ENCODE measurements at regions not wholly inside any gene's neighbourhood (a gene's known extent, or its start where the extent isn't known, plus 50 kb on each side); places are given as distances from the start of the nearest gene placed in this dataset.

DNA sequence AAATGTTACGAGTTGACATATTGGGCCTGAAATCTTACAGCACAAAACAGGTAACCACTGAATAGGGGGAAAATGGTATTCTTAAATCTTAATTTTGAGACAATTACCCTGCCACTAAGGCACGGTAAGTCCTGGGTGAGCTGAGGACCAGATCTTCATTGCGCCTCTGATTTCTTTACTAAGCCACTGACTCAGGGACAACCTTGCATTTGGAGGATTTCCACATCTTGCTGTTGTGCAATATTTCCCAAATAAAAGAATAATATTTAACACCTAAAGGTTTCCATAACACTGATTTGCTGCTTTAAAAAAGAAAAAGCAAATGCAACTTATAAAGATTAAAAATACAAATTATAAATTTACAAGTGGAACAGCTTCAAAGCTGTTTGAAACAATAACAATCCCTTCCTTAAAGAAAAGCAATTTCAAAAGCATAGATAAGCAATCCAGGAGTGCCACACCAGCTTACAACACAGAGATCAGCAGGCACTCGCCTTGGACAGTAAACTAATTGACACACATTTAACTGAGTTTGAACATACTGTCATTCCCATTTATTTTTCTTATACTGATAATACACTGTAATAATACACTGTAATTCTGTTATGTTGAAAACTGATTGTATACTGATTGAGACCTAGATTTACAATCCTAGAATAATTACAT is 79.6 kb upstream of the DOCK9 start:
- Histone ChIP-seq H3K9me2 (replicated peaks; ENCODE audit: insufficient read depth, low read length) (no peaks in the 10 kb centered on the region), H3K4me3 (ENCODE audit: low read length) (no peak overlapping the region), H3K4me2 (ENCODE audit: low read depth, low read length, poor library complexity, severe bottlenecking) (no peak overlapping the region), H3K9me3 (ENCODE audit: low read length) (no peaks in the 10 kb centered on the region), H3K27me3 (ENCODE audit: low read length) (no peaks in the 10 kb centered on the region), H2AFZ (ENCODE audit: low read length) (no peak overlapping the region), H3K9ac (ENCODE audit: low read length) (no peak overlapping the region), H4K20me1 (ENCODE audit: insufficient read depth, low read depth, low read length) (0 out of 2 replicates have a peak, but pooled peaks cover 3% of the 10 kb centered on the region), H3K79me2 (ENCODE audit: low read length) (no peaks in the 10 kb centered on the region), H3K4me1 (ENCODE audit: low read length) (peaks cover 6% of the 10 kb centered on the region), H3K27ac (ENCODE audit: low read length) (no peak overlapping the region), H3K36me3 (ENCODE audit: insufficient read depth, low read length) (no peaks in the 10 kb centered on the region)
- DNase-seq, result no peak

DNA sequence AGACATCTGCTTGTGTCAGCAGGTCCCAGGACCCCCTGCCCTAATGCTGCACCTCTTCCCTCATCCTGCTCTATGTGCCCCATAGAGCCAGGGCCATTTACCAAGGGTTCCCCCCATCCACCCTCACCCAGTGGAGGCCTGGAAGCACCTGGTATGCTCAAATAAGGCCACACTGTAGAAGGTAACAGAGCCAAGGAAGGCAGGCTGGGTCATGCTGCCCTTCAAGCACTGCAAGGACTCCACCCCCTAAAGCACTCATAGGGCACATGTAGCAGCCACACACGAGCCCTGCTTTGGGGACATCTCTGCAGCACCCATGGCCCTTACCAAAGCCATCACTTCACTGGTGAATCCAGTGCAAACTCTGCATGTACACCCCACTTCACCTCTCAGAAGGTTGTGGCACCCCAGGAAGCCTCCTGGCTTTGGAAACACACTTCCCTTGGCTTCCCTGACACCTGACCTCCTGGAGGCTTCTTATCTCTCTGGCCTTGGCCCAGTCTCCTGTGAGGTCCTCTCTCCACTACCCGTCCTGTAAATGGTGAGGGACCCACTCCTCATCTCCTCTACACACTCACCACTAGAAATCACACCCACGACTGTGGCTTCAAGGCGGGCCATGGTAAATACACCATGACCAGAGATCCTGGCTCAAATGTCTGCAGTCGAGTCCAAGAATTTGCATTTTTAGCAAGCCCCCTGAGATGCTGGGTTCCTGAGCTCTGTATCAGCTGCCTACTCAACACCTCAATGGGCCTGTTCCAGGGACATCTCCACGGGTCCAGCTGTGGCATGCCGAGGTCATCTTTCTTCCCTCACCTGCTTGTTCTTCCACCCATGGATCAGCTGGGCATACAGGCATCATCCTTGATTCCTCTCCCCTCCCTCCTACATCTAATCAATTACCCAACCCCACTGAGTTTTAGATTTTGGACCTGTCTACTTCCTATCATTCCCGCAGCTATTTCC is 80.9 kb upstream of the DOCK9 start:
- Histone ChIP-seq H3K9me2 (replicated peaks; ENCODE audit: insufficient read depth, low read length) (no peaks in the 10 kb centered on the region), H3K27ac (ENCODE audit: low read length) (no peak overlapping the region), H3K4me2 (ENCODE audit: low read depth, low read length, poor library complexity, severe bottlenecking) (no peak overlapping the region), H3K4me1 (ENCODE audit: low read length) (peaks cover 6% of the 10 kb centered on the region), H3K9ac (ENCODE audit: low read length) (no peak overlapping the region), H3K4me3 (ENCODE audit: low read length) (no peak overlapping the region), H3K9me3 (ENCODE audit: low read length) (no peaks in the 10 kb centered on the region), H3K36me3 (ENCODE audit: insufficient read depth, low read length) (no peaks in the 10 kb centered on the region), H4K20me1 (ENCODE audit: insufficient read depth, low read depth, low read length) (0 out of 2 replicates have a peak, but pooled peaks cover 3% of the 10 kb centered on the region), H3K79me2 (ENCODE audit: low read length) (no peaks in the 10 kb centered on the region), H2AFZ (ENCODE audit: low read length) (no peak overlapping the region), H3K27me3 (ENCODE audit: low read length) (no peaks in the 10 kb centered on the region)
- no peak for DNase-seq

- H3K36me3 ChIP-seq (ENCODE audit: insufficient read depth, low read length), result no peaks in the 10 kb centered on the region
- H3K9me2 ChIP-seq (replicated peaks; ENCODE audit: insufficient read depth, low read length), result no peaks in the 10 kb centered on the region
- H3K27ac ChIP-seq (ENCODE audit: low read length), result no peak overlapping the region
- H4K20me1 ChIP-seq (ENCODE audit: insufficient read depth, low read depth, low read length), result peaks cover 3% of the 10 kb centered on the region; the same call in 1 of the 2 replicates
- no peaks in the 10 kb centered on the region for H3K79me2 ChIP-seq (ENCODE audit: low read length)
- H3K27me3 ChIP-seq (ENCODE audit: low read length), result no peaks in the 10 kb centered on the region
- H3K4me2 ChIP-seq (ENCODE audit: low read depth, low read length, poor library complexity, severe bottlenecking), result no peak overlapping the region
- no peak overlapping the region for H3K4me3 ChIP-seq (ENCODE audit: low read length)
- no peak overlapping the region for H2AFZ ChIP-seq (ENCODE audit: low read length)
- H3K9me3 ChIP-seq (ENCODE audit: low read length), result no peaks in the 10 kb centered on the region
- no peak for DNase-seq
- H3K4me1 ChIP-seq (ENCODE audit: low read length), result peaks cover 8% of the 10 kb centered on the region
- no peak overlapping the region for H3K9ac ChIP-seq (ENCODE audit: low read length)
Observed at GRCh38 chr13:99059498-99060075, 81.7 kb upstream of the DOCK9 start.

DNA sequence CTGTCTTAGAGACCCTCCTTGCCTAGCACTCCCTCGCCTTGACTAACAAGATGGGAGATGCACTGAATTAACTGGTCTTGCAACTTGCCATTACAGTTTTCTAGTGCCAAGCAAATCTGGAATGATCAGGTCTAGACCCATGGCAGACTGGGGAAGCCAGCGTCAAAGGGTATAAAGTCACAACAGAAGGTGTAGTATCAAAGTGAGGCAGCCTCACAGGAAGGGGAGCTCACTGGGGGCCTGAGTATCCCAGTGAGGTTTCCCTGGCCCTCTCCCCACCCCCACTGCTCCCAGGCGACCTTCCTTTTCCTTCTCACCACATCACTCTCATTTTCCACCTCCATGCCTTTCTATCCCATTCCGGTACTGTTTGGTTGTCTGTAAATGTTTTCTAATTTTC is 83.5 kb upstream of the DOCK9 start:
- Histone ChIP-seq H3K4me2 (ENCODE audit: low read depth, low read length, poor library complexity, severe bottlenecking) (no peak overlapping the region), H3K9me3 (ENCODE audit: low read length) (no peaks in the 10 kb centered on the region), H3K9ac (ENCODE audit: low read length) (no peak overlapping the region), H3K27ac (ENCODE audit: low read length) (no peak overlapping the region), H3K27me3 (ENCODE audit: low read length) (no peaks in the 10 kb centered on the region), H3K4me1 (ENCODE audit: low read length) (peaks cover 13% of the 10 kb centered on the region), H2AFZ (ENCODE audit: low read length) (no peak overlapping the region), H3K36me3 (ENCODE audit: insufficient read depth, low read length) (no peaks in the 10 kb centered on the region), H3K79me2 (ENCODE audit: low read length) (no peaks in the 10 kb centered on the region), H3K4me3 (ENCODE audit: low read length) (no peak overlapping the region), H4K20me1 (ENCODE audit: insufficient read depth, low read depth, low read length) (no peaks in the 10 kb centered on the region; the same call in 1 of the 2 replicates), H3K9me2 (replicated peaks; ENCODE audit: insufficient read depth, low read length) (no peaks in the 10 kb centered on the region)
- DNase-seq, result no peak

GRCh38 chr13:99062593-99062992 is 84.7 kb upstream of the DOCK9 start:
- DNase-seq, result no peak
- H3K36me3 ChIP-seq (ENCODE audit: insufficient read depth, low read length), result no peaks in the 10 kb centered on the region
- H3K27ac ChIP-seq (ENCODE audit: low read length), result no peak overlapping the region
- no peaks in the 10 kb centered on the region for H3K9me3 ChIP-seq (ENCODE audit: low read length)
- H3K9ac ChIP-seq (ENCODE audit: low read length), result no peak overlapping the region
- H3K9me2 ChIP-seq (replicated peaks; ENCODE audit: insufficient read depth, low read length), result no peaks in the 10 kb centered on the region
- no peaks in the 10 kb centered on the region; the same call in 1 of the 2 replicates for H4K20me1 ChIP-seq (ENCODE audit: insufficient read depth, low read depth, low read length)
- no peaks in the 10 kb centered on the region for H3K27me3 ChIP-seq (ENCODE audit: low read length)
- no peaks in the 10 kb centered on the region for H3K79me2 ChIP-seq (ENCODE audit: low read length)
- no peak overlapping the region for H3K4me2 ChIP-seq (ENCODE audit: low read depth, low read length, poor library complexity, severe bottlenecking)
- peaks cover 13% of the 10 kb centered on the region for H3K4me1 ChIP-seq (ENCODE audit: low read length)
- H3K4me3 ChIP-seq (ENCODE audit: low read length), result no peak overlapping the region
- H2AFZ ChIP-seq (ENCODE audit: low read length), result no peak overlapping the region

DNA sequence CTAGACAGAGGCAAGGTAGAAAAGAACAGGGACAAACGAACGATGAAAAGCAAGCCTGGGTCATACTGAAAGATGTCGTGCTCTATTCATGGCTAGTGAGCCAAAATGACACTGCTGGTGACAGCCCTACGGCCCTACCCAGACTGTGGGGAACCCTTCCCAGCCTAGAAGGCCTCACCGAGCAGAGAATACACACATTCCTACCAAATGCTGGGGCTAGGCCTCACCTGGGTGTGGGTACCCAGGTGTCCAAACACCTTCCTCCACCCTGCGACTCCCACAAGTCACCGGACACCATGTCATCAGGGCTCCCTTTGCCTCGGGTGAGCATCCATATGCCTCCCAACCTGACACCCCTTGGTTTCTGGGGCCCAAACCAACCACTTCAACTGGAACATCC is 85.3 kb upstream of the DOCK9 start:
- Histone ChIP-seq H3K4me1 (ENCODE audit: low read length) (peaks cover 13% of the 10 kb centered on the region), H2AFZ (ENCODE audit: low read length) (no peak overlapping the region), H4K20me1 (ENCODE audit: insufficient read depth, low read depth, low read length) (no peaks in the 10 kb centered on the region; the same call in 1 of the 2 replicates), H3K4me3 (ENCODE audit: low read length) (no peak overlapping the region), H3K9ac (ENCODE audit: low read length) (no peak overlapping the region), H3K27ac (ENCODE audit: low read length) (no peak overlapping the region), H3K4me2 (ENCODE audit: low read depth, low read length, poor library complexity, severe bottlenecking) (no peak overlapping the region), H3K36me3 (ENCODE audit: insufficient read depth, low read length) (no peaks in the 10 kb centered on the region), H3K79me2 (ENCODE audit: low read length) (no peaks in the 10 kb centered on the region), H3K9me2 (replicated peaks; ENCODE audit: insufficient read depth, low read length) (no peaks in the 10 kb centered on the region), H3K27me3 (ENCODE audit: low read length) (no peaks in the 10 kb centered on the region), H3K9me3 (ENCODE audit: low read length) (no peaks in the 10 kb centered on the region)
- no peak for DNase-seq

- no peaks in the 10 kb centered on the region for H3K27me3 ChIP-seq (ENCODE audit: low read length)
- no peak overlapping the region for H2AFZ ChIP-seq (ENCODE audit: low read length)
- no peak overlapping the region for H3K9ac ChIP-seq (ENCODE audit: low read length)
- no peak overlapping the region for H3K27ac ChIP-seq (ENCODE audit: low read length)
- H3K4me2 ChIP-seq (ENCODE audit: low read depth, low read length, poor library complexity, severe bottlenecking), result no peak overlapping the region
- H3K79me2 ChIP-seq (ENCODE audit: low read length), result no peaks in the 10 kb centered on the region
- no peaks in the 10 kb centered on the region for H3K9me2 ChIP-seq (replicated peaks; ENCODE audit: insufficient read depth, low read length)
- H3K9me3 ChIP-seq (ENCODE audit: low read length), result no peaks in the 10 kb centered on the region
- H3K36me3 ChIP-seq (ENCODE audit: insufficient read depth, low read length), result no peaks in the 10 kb centered on the region
- H4K20me1 ChIP-seq (ENCODE audit: insufficient read depth, low read depth, low read length), result no peaks in the 10 kb centered on the region; the same call in 1 of the 2 replicates
- peaks cover 11% of the 10 kb centered on the region for H3K4me1 ChIP-seq (ENCODE audit: low read length)
- no peak overlapping the region for H3K4me3 ChIP-seq (ENCODE audit: low read length)
- DNase-seq, result no peak
Observed at GRCh38 chr13:99063952-99064351, 86.1 kb upstream of the DOCK9 start.

DNA sequence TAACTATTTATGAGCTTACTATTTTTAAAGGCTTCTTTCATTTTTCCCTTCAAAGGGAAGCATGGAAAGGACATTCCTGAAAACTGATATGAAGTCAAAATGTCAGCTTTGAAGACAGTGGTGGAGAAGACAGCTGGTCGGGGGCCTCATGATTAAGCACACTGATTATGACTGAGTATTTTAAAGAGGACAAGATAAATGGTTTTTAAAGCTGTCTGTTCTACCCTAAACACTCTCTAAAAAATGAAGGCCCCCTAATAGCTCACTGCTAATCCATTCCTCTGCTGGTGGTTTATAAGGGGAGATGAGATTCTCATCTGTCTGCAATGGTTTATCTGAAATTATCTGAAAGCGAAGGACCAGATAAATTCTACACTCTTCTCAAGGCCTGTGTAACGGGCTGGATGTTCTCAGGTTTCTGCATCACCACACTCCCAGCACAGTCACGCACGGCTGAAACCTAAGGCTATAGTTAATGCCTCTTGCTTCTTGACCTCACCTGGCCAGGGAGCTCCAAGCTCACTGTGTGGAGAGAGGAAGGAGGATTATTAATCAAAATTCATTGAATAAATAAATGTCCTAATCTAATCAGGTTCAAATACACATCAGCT is 86.9 kb upstream of the DOCK9 start:
- H3K4me2 ChIP-seq (ENCODE audit: low read depth, low read length, poor library complexity, severe bottlenecking), result no peak overlapping the region

More for the DNA sequence above, 86.9 kb upstream of the DOCK9 start:
- Histone ChIP-seq H2AFZ (ENCODE audit: low read length) (no peak overlapping the region), H3K36me3 (ENCODE audit: insufficient read depth, low read length) (no peaks in the 10 kb centered on the region), H3K9ac (ENCODE audit: low read length) (no peak overlapping the region), H4K20me1 (ENCODE audit: insufficient read depth, low read depth, low read length) (no peaks in the 10 kb centered on the region; the same call in 1 of the 2 replicates), H3K4me1 (ENCODE audit: low read length) (peaks cover 7% of the 10 kb centered on the region), H3K27me3 (ENCODE audit: low read length) (no peaks in the 10 kb centered on the region), H3K27ac (ENCODE audit: low read length) (no peak overlapping the region), H3K9me2 (replicated peaks; ENCODE audit: insufficient read depth, low read length) (no peaks in the 10 kb centered on the region), H3K4me3 (ENCODE audit: low read length) (no peak overlapping the region), H3K79me2 (ENCODE audit: low read length) (no peaks in the 10 kb centered on the region), H3K9me3 (ENCODE audit: low read length) (no peaks in the 10 kb centered on the region)
- DNase-seq, result no peak

All from Karpas-422 (cell line).